ENCODE measurements at regions not wholly inside any gene's neighbourhood (a gene's known extent, or its start where the extent isn't known, plus 50 kb on each side); places are given as distances from the start of the nearest gene placed in this dataset.
"Not testable (repeated sequence)": the region's sequence is repeated elsewhere in the genome, so short reads cannot be mapped to it uniquely, and the experiment has no call there.

GRCh38 chr2:118442996-118443553 lies 354.8 kb downstream of the INSIG2 start:
- DNase-seq = no peak

DNA sequence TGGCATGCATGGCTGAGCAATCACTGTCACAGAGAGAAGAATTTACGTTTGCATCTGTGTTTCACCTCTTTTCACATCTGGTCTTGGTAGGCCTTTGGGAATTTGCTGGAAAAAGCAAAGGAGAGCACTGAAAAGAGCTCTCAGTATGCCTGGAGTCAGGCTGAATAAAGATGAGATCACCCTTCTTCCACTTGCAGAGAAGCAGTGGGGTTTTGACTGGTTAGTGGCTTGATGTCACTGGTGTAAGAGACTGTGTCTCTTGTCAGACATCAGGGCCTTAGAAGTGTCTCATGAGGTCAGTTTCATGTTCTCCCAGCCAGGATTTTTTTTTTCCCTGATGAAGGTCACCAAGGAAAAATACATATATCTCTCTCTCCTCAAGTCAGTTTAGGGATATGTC lies 353.8 kb downstream of the INSIG2 start:
- DNase-seq = no peak

DNA sequence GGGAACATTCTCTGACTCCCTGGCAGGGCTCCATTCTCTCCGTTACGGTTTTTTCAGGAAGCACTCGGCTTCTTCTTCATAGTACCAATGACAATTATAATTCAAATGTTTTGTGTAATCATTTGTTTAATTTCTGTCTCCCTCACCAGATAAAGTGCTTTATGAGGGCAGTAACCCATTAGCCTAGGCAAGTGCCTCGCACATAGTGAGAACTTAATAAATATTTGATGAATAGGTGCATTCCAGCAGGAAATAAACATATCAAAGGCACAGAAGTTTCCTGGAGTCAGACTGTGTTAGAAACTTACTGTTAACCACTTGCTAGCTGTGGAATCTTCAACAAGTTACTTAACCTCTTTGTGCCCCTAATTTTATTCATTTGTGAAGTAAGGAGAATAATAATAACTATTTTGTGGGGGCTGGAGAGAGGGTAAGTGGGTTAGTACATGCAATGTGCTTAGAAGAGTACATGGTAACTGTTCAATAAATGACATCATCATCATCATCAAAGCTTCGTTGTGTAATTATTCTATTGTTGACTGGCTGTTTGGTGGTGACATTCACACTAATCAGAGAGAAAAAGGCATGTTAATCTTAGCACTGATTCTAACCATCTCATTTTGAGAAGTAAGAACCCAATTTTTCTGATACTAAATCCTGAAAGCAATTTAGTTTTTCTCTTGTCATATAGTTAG lies 352.3 kb downstream of the INSIG2 start:
- DNase-seq = no peak

DNA sequence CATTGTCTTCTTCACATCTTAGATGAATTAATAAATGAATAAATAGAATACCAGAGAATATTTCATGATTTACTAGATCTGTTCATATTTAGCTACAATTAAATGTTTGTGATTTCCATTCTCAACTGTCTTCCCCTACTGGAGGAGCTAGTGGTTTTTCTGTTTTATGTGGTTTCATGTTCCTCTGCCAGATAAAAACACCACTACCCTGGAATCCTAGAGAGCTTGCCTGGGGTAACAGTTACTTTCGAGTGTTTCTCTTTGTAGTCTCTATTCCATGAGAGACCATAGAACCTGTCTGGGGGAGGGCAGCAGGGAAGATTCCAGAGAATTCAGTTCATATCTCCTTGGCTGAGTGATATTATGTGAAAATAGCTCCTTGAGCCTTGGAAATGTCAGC lies 349.2 kb downstream of the INSIG2 start:
- DNase-seq = no peak

DNA sequence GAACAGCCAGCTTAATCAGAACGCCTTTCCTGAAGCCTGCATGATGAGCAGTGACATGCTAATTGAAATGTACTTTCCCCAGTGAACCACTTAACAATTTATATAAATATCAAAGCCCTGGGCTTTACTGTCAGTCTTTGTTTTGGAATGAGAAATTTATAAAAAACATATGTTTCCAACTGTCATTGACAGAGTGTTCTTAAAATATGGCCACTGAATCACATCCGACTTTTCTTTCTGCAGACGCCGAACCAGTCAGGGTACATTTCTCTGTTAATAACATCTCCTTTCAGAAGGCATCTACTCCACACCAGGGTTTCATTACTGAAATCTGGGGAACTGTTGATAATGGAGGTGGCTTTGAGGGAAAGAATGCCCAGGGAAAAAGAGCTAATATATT lies 343.7 kb downstream of the INSIG2 start:
- DNase-seq = no peak

GRCh38 chr2:118431586-118431985 lies 343.3 kb downstream of the INSIG2 start:
- DNase-seq = no peak

DNA sequence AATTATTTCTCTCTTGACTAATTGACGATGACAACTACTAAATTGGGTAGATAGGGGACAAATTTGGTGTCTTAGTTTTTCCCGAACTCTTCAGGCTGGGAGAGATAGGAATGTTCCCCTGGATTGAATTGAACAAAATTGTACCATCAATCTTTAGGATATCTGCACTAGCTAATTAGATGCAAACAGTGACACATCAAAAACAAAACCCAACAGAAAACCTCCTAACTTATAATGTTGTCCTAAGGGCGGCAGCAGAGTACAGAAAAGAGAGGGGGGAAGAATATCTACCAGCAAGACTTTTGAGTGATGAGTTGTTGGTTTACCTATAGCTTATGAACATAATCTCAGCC lies 342.9 kb downstream of the INSIG2 start:
- DNase-seq = no peak

DNA sequence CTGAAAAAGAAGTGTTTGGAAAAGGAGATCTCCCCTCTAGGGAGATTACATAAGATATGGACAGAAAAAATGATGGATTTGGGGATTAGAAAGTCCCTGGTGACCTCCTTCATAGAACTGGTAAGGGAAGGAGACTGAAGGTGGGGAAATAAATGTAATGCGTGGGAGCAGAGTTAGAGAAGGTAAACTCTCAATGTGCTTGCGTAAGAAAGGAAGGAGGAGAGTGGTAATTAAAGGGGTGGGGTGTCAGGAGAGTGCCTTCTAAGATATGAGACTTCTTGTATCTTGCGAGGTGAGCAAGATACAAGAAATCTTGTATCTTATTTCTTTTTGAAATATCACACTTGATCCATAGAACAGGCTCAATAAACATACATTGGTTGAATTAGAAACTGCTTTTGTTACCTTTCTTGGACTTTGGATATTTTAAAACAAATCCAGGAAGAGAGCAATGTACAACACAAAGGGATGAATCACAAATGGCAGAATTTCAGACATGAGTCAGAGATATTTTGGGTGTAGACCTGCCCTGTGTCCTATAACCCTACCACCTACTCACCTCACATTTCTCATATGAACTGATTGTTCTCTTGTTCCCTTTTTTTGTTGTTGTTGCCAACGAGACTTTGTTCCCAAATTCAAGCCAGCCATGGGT lies 342.4 kb downstream of the INSIG2 start:
- no peak for DNase-seq

GRCh38 chr2:118425191-118425590 lies 336.9 kb downstream of the INSIG2 start:
- no peak for DNase-seq

GRCh38 chr2:118423776-118424175 lies 335.5 kb downstream of the INSIG2 start:
- no peak for DNase-seq

GRCh38 chr2:118421648-118422047 lies 333.4 kb downstream of the INSIG2 start:
- no peak for DNase-seq

- DNase-seq = no peak
These were observed 329.3 kb downstream of the INSIG2 start for GRCh38 chr2:118417406-118418120.

GRCh38 chr2:118415186-118415585 lies 326.9 kb downstream of the INSIG2 start:
- DNase-seq = not testable (repeated sequence)

DNA sequence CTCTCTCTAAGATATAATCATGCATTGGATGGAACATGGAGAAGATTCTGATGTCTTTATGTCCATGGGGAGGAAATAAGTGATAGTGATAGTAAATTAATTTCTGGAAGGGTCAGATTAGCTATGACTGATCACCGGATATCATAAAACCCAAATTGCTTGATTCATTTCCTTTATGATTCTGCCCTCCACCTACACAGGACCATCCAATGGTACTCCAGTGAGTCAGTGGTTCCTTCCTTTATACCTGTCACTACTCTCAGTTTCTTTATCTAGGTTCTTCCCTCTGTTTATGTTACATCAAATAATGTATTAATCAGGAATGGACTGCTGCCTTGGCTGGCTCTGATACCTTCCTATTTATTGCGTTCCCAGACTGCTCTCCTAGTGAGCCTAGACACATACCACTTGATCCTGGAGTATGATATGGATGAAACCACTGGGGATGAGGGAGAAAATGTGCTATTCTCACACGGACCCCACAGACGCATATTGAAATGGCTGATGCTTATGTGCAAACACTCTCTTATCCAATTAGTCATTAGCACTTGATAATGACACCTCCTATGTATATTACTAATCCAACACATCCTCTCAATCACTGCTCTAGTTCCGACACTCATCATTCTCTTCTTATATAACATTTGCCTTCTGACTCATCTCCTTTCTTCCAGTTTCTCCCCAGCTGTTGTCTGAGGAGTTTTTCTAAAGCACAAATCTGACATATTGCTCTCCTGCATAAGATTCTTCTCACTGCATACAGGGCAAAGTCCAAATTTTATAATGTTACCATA lies 315.6 kb downstream of the INSIG2 start:
- DNase-seq = no peak

- no peak for DNase-seq
These were observed 300.5 kb downstream of the INSIG2 start for GRCh38 chr2:118388771-118389170.

- DNase-seq = no peak
These were observed 299.2 kb downstream of the INSIG2 start for GRCh38 chr2:118387509-118387908.

GRCh38 chr2:118386641-118387302 lies 298.5 kb downstream of the INSIG2 start:
- DNase-seq = no peak

- DNase-seq = no peak
These were observed 292.8 kb downstream of the INSIG2 start for GRCh38 chr2:118380915-118381653.

DNA sequence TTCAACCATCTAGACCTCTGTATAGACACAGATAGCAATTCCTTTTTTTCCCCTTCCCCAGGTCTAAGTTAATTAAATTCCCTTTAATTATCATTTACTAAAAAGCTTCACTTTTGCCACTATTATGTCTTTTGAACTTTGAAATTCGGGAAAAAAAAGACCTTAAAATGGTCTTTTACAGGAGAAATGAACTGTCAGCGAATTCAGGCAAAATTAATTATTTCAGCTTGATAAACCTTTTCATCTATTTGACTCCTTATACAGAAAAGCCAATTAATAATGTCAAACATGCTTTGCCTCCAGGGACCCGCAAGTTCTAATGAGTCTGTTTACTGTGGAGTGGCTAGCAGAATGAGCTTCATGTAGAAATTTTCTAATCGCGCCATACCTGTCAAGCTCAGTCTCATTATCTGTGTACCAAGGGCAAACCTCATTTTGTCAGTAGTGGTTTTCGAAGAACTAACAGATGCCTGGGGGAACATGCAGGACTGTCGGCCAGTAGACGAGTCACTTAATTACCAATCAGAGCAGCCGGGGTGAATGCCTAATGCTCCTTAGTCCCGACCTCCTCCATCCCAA lies 287.7 kb downstream of the INSIG2 start:
- DNase-seq = no peak

- no peak for DNase-seq
These were observed 286.9 kb downstream of the INSIG2 start for GRCh38 chr2:118374974-118375755.
